Adrenal gland (tissue), 9 donors: ENCODE measurements at regions not wholly inside any gene's neighbourhood (a gene's known extent, or its start where the extent isn't known, plus 50 kb on each side); places are given as distances from the start of the nearest gene placed in this dataset.

Experiments used
- DNase-seq, 7 donors: peaks; one replicate each; pipeline ENCODE4 v3.0.0-alpha.2; 2019 to 2020
- H3K27ac ChIP-seq, 5 donors: fragments of 200-600 bp; sonication (generic) in 4 of 5; 1 replicate in 3 of 5; 2 replicates in 2 of 5; pipeline versions ENCODE4 v1.5.1 to v1.8.0; 2016 to 2020; ENCODE audit warnings: mild to moderate bottlenecking in 1 of 5
- H3K27me3 ChIP-seq: fragments of 200-600 bp; 2 replicates; pipeline ENCODE4 v1.8.0; 2021
- H3K36me3 ChIP-seq, 2 donors: fragments of 200-600 bp; replicated peaks in 1 of 2; 1 replicate in 1 of 2; 2 replicates in 1 of 2; pipeline versions ENCODE4 v1.5.1 to v1.8.0; 2018 to 2022
- H3K4me1 ChIP-seq, 2 donors: fragments of 200-600 bp; replicated peaks in 1 of 2; 1 replicate in 1 of 2; 2 replicates in 1 of 2; pipeline versions ENCODE4 v1.5.1 to v1.8.0; 2018 to 2021
- H3K4me3 ChIP-seq, 4 donors: fragments of 200-600 bp; sonication (generic) in 3 of 4; one replicate each; pipeline ENCODE4 v1.5.1; 2016 to 2018
- H3K9me3 ChIP-seq, 3 donors: fragments of 200-600 bp; sonication (generic) in 1 of 3; replicated peaks in 1 of 3; 1 replicate in 2 of 3; 2 replicates in 1 of 3; pipeline versions ENCODE4 v1.5.1 to v1.8.0; 2016 to 2021
- POLR2A ChIP-seq, 2 donors: fragments of 450-650 bp; IDR thresholded peaks; one replicate each; pipeline ENCODE4 v1.6.1; 2017; ENCODE audit warnings: antibody characterized with exemption in 2 of 2, mild to moderate bottlenecking in 2 of 2, moderate library complexity in 1 of 2
- WGBS, 4 donors: extraction: QIAGEN DNeasy Blood & Tissue Kit in 2 of 4; methylation state at CpG; one replicate each; pipeline versions ENCODE4 v1.1.5 to v1.1.7; 2013 to 2017; 5-methylcytosine and 5-hydroxymethylcytosine counted together
- intact Hi-C, 2 donors: fragments of 100-400 bp; cut with DNase I; formaldehyde crosslinking; loops; one replicate each; pipeline versions ENCODE4 v1.14.1 to v1.15.0; 2022 to 2023
- TF ChIP-seq, protein P1 (sequence below), 6 experiments: fragments of 450-650 bp in 4 of 6; fragments of 200-600 bp in 2 of 6; sonication (generic) in 1 of 6; IDR thresholded peaks; 1 replicate in 5 of 6; 2 replicates in 1 of 6; pipeline versions ENCODE4 v1.5.1 to v1.8.0; 2016 to 2021; ENCODE audit warnings: antibody characterized with exemption in 6 of 6, mild to moderate bottlenecking in 2 of 6, moderate library complexity in 1 of 6
- donor health status: healthy with polysubstance abuse.
- donor health status: Bipolar disorder and iron deficiency.
- donor health status: DM: yes; HTN: yes; CAD: no.
- donor health status: DM: no; HTN: no; CAD: no.
- donor health status: DM: no; HTN: no; CAD: no.

DNA sequence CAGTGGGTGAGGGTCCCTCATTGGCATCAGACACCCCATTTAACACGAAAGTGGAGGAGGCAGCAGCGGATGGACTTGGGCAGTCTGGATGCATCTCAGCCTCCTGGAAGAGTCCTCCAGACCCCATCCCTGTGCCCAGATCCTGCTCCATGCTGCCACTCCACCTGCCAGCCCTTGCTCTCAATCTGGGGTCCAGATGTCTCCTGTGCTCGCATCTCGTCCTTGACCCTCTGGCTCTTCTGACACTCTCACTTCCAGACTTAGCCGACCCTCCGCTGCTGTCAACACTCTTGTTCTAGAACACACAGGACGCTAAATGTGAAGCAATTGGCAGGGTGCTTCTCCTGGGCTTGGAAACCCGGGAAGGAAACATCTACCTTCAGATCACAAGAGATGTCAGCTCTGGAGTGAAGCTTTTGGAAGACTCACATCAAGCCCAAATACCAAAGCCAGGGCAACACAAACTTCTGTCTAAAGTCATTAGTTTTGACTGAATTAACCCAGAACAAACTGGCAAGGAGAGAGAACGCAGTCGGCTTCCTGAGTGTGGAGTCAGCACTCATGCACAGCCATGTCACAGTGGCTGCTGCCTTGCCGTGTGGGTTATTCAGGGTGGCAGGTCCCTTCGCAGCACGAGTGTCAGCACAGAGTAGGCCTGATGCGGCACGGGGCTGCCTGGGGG, 379.1 kb downstream of the TCERG1L start:
- H3K4me3 ChIP-seq: no peak overlapping the region
- peaks cover 22 to 23% of the 10 kb centered on the region in 2 donors for H3K4me1 ChIP-seq
- H3K9me3 ChIP-seq: no peaks in the 10 kb centered on the region
- intact Hi-C loops: no loop called here
- H3K27ac ChIP-seq: no peak overlapping the region
- DNase-seq: no peak
- H3K27me3 ChIP-seq: no peaks in the 10 kb centered on the region
- WGBS, 4 donors: 81 to 91% (median 86%) methylated on average over 14 to 15 of the region's 15 CpGs
- no peaks in the 10 kb centered on the region for H3K36me3 ChIP-seq
- TF ChIP-seq, protein P1, sequence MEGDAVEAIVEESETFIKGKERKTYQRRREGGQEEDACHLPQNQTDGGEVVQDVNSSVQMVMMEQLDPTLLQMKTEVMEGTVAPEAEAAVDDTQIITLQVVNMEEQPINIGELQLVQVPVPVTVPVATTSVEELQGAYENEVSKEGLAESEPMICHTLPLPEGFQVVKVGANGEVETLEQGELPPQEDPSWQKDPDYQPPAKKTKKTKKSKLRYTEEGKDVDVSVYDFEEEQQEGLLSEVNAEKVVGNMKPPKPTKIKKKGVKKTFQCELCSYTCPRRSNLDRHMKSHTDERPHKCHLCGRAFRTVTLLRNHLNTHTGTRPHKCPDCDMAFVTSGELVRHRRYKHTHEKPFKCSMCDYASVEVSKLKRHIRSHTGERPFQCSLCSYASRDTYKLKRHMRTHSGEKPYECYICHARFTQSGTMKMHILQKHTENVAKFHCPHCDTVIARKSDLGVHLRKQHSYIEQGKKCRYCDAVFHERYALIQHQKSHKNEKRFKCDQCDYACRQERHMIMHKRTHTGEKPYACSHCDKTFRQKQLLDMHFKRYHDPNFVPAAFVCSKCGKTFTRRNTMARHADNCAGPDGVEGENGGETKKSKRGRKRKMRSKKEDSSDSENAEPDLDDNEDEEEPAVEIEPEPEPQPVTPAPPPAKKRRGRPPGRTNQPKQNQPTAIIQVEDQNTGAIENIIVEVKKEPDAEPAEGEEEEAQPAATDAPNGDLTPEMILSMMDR (IDR thresholded peaks at IDR 0.05): no peak
- TF ChIP-seq POLR2A (IDR thresholded peaks at IDR 0.05): no peak

DNA sequence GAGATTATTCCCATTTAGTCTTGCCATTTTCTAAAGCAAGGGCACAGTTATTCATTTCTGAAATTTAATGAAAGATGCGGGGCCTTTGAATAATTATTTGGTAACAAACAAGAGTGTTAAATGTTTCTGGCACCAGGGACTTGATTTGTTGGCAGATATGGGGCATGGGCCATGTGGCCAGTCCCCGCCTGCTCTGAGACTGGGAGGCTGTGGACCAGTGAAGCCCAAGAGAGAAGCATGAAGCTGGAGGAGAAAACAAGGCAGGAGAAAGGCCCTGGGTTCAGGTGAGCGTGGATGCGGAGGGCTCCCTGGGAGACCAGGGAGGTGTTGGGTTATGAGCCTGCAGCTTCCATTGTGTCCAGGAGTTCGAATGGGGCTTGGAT, 378.5 kb downstream of the TCERG1L start:
- H3K27me3 ChIP-seq: no peaks in the 10 kb centered on the region
- no peaks in the 10 kb centered on the region for H3K36me3 ChIP-seq
- intact Hi-C loops: no loop called here
- TF ChIP-seq POLR2A (IDR thresholded peaks at IDR 0.05): no peak
- TF ChIP-seq, protein P1 (IDR thresholded peaks at IDR 0.05): no peak
- peaks cover 22 to 23% of the 10 kb centered on the region in 2 donors for H3K4me1 ChIP-seq
- DNase-seq: no peak
- WGBS, 4 donors: 85 to 92% (median 88%) methylated on average over 5 of the region's 5 CpGs
- H3K27ac ChIP-seq: no peak overlapping the region
- no peak overlapping the region for H3K4me3 ChIP-seq
- H3K9me3 ChIP-seq: no peaks in the 10 kb centered on the region

- WGBS, 4 donors: 43 to 50% (median 43%) methylated on average over 12 to 13 of the region's 13 CpGs
- Histone ChIP-seq H3K27me3 (no peaks in the 10 kb centered on the region), H3K27ac (peak overlapping the region in 4 of 5 donors; percentile 23 to 83 (median 62)), H3K36me3 (no peaks in the 10 kb centered on the region), H3K4me3 (no peak overlapping the region), H3K9me3 (no peaks in the 10 kb centered on the region), H3K4me1 (peaks cover 22 to 23% of the 10 kb centered on the region in 2 donors)
- intact Hi-C loops: no loop called here
- peak in 1 of 2 donors; percentile 12 for TF ChIP-seq POLR2A (IDR thresholded peaks at IDR 0.05)
- TF ChIP-seq, protein P1 (IDR thresholded peaks at IDR 0.05): no peak
- peak in 6 of 7 donors; percentile 37 to 70 (median 56) for DNase-seq
Observed at GRCh38 chr10:130934293-130935127, 377.0 kb downstream of the TCERG1L start.

GRCh38 chr10:130935128-130935439, 376.4 kb downstream of the TCERG1L start:
- no peak for TF ChIP-seq POLR2A (IDR thresholded peaks at IDR 0.05)
- TF ChIP-seq, protein P1 (IDR thresholded peaks at IDR 0.05): peak; percentile 25 to 71 (median 60)
- Histone ChIP-seq H3K9me3 (no peaks in the 10 kb centered on the region), H3K36me3 (no peaks in the 10 kb centered on the region), H3K4me1 (peaks cover 22 to 23% of the 10 kb centered on the region in 2 donors), H3K27ac (peak overlapping the region in 1 of 5 donors; percentile 83), H3K27me3 (no peaks in the 10 kb centered on the region), H3K4me3 (no peak overlapping the region)
- 22 to 30% (median 26%) methylated on average over 5 of the region's 5 CpGs for whole genome bisulfite sequencing, 4 donors
- peak; percentile 71 to 94 (median 91) for DNase-seq
- intact Hi-C loops: no loop called here
